ENCODE measurements at regions not wholly inside any gene's neighbourhood (a gene's known extent, or its start where the extent isn't known, plus 50 kb on each side); places are given as distances from the start of the nearest gene placed in this dataset.

DNA sequence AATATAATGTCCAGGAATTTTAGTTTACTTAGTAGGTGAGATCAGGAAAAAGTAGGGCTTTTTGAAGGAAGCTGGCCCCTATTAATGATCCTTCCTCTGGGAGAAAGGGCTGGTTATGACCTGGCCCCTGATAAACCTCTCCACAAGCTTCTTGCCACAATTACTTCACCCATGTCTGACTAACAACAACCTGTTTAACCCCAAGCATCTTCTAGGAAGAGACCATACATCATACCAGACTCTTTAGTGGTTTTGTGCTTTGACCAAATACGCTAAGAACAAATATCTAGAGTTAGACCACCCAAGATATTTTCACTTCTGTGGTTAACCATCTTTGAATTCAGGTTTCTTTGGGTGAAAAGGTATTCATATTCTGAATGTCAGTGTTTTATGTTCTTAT, 174.0 kb upstream of the SLC27A6 start:
- intact Hi-C loops (cut with micrococcal nuclease), result no loop called here
- no peaks in the 10 kb centered on the region for H3K36me3 Mint-ChIP-seq
- H3K27ac ChIP-seq (ENCODE audit: low read depth, low read length), result no peak overlapping the region
- POLR2A ChIA-PET (ENCODE audit: partially characterized antibody), result no interaction called here
- peaks cover 0 to 5% (median 0%) of the 10 kb centered on the region in 8 donors for H3K9me3 Mint-ChIP-seq
- H3K27me3 ChIP-seq (ENCODE audit: insufficient read depth, low read length), result no peaks in the 10 kb centered on the region
- no peak for DNase-seq
- CTCF ChIA-PET (ENCODE audit: partially characterized antibody), result no interaction called here
- no peaks in the 10 kb centered on the region for H3K9me3 ChIP-seq (ENCODE audit: control insufficient read depth in 1 of 2, low read length in 2 of 2)
- H3K27ac Mint-ChIP-seq, result no peak overlapping the region
- H3K27me3 Mint-ChIP-seq, result no peaks in the 10 kb centered on the region
- H3K4me1 ChIP-seq (ENCODE audit: insufficient read depth, low read length), result no peaks in the 10 kb centered on the region
- H3K4me3 Mint-ChIP-seq, result no peak overlapping the region
- no peak overlapping the region for H3K4me3 ChIP-seq (ENCODE audit: low read length in 2 of 2)
- H3K36me3 ChIP-seq (ENCODE audit: insufficient read depth, low read length), result no peaks in the 10 kb centered on the region
- H3K4me1 Mint-ChIP-seq, result no peaks in the 10 kb centered on the region

DNA sequence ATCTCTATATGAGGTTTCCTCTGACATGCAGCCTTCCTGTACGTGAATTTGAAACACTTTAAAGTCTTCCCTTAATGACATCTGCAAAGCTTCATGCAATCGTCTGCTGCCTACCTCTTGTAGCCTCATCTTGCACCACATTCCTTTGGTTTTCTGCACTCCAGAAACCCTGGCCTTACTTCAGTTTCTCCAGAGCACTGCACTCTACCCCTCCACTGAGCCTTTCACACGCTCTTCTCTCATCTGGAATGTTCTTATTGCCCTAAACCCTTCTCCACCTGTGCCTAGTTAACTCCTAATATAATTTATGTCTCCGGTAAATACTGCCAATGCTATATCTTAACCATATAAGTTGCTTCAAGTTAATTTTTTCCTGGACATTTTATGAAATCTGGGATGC, 168.8 kb upstream of the SLC27A6 start:
- Histone ChIP-seq H3K27me3 (ENCODE audit: insufficient read depth, low read length) (no peaks in the 10 kb centered on the region), H3K4me3 (ENCODE audit: low read length in 2 of 2) (no peak overlapping the region), H3K27ac (ENCODE audit: low read depth, low read length) (no peak overlapping the region), H3K36me3 (ENCODE audit: insufficient read depth, low read length) (no peaks in the 10 kb centered on the region), H3K9me3 (ENCODE audit: control insufficient read depth in 1 of 2, low read length in 2 of 2) (no peaks in the 10 kb centered on the region), H3K4me1 (ENCODE audit: insufficient read depth, low read length) (no peaks in the 10 kb centered on the region)
- Mint-ChIP-seq H3K4me3 (no peak overlapping the region), H3K36me3 (no peaks in the 10 kb centered on the region), H3K27me3 (no peaks in the 10 kb centered on the region), H3K27ac (no peak overlapping the region), H3K9me3 (peaks cover 0 to 9% (median 0%) of the 10 kb centered on the region in 8 donors), H3K4me1 (no peaks in the 10 kb centered on the region)
- DNase-seq, result no peak
- intact Hi-C loops (cut with micrococcal nuclease), result no loop called here
- ChIA-PET CTCF (ENCODE audit: partially characterized antibody) (no interaction called here), POLR2A (ENCODE audit: partially characterized antibody) (no interaction called here)

DNA sequence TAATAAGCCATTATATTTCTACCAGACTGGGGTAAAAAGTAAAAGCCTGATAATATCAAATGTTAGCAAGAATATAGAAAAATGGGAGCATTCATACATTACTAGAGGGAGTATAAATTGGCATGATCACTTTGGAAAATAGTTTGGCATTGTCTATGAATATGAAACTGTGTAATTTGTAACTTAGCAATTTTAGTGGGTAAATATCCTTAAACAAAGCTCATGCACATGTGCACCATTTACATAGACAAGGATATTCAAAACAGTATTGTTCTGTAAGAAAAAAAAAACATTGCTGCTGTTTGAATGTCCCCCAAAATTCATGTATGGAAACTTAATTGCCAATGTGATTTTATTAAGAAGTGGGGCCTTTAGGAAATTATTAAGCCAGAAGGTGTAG, 166.4 kb upstream of the SLC27A6 start:
- POLR2A ChIA-PET (ENCODE audit: partially characterized antibody), result no interaction called here
- H3K9me3 Mint-ChIP-seq, result peaks cover 0 to 9% (median 0%) of the 10 kb centered on the region in 8 donors
- no peaks in the 10 kb centered on the region for H3K9me3 ChIP-seq (ENCODE audit: control insufficient read depth in 1 of 2, low read length in 2 of 2)
- H3K27ac ChIP-seq (ENCODE audit: low read depth, low read length), result no peak overlapping the region
- intact Hi-C loops (cut with micrococcal nuclease), result no loop called here
- H3K4me3 ChIP-seq (ENCODE audit: low read length in 2 of 2), result no peak overlapping the region
- H3K36me3 ChIP-seq (ENCODE audit: insufficient read depth, low read length), result no peaks in the 10 kb centered on the region
- H3K27me3 ChIP-seq (ENCODE audit: insufficient read depth, low read length), result no peaks in the 10 kb centered on the region
- CTCF ChIA-PET (ENCODE audit: partially characterized antibody), result no interaction called here
- H3K4me1 ChIP-seq (ENCODE audit: insufficient read depth, low read length), result no peaks in the 10 kb centered on the region
- H3K27me3 Mint-ChIP-seq, result no peaks in the 10 kb centered on the region
- no peak overlapping the region for H3K4me3 Mint-ChIP-seq
- H3K27ac Mint-ChIP-seq, result no peak overlapping the region
- H3K4me1 Mint-ChIP-seq, result no peaks in the 10 kb centered on the region
- no peak for DNase-seq
- H3K36me3 Mint-ChIP-seq, result no peaks in the 10 kb centered on the region

DNA sequence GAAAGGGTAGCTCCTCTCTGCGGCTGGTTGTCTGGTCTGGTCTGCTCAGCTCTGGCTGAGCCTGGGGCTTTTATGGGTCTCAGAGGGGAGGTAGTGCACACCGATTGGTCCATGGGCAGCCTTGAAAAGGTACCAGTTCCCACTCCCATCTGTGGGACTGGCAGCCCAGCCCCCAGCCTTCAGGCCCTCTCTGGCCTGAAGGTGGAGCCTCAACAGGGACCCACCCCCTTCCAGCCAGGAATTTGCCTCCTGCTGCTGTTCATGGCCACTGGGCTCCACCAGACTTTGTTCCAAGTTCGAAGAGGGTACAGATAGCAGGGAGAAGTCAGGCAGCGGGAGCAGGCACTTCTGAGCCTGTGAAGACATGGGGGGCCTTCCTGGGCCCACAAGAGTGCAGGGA, 165.3 kb upstream of the SLC27A6 start:
- H3K27ac Mint-ChIP-seq, result no peak overlapping the region
- POLR2A ChIA-PET (ENCODE audit: partially characterized antibody), result no interaction called here

DNA sequence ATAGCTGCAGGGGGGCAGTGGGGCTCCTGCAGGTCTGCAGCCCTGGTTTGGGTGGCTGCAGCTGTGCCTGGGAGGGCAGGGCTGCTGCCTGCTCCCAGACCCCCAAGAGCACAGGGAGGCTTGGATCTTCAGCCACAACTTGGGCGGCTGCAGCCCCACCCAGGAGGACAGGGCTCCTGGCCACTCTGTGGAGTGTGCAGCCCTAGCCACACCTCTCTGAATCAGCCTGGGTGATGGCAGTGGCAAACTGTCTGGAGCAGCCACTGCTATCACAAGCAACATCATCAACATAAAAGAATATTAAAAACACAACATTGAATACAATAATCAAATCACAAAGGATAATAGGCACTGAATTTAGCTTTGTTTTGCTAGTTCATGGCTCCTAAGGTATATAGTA, 164.9 kb upstream of the SLC27A6 start:
- DNase-seq, result no peak
- ChIA-PET POLR2A (ENCODE audit: partially characterized antibody) (no interaction called here), CTCF (ENCODE audit: partially characterized antibody) (no interaction called here)
- H3K27ac ChIP-seq (ENCODE audit: low read depth, low read length), result no peak overlapping the region
- H3K9me3 Mint-ChIP-seq, result peaks cover 0 to 6% (median 0%) of the 10 kb centered on the region in 8 donors
- H3K36me3 ChIP-seq (ENCODE audit: insufficient read depth, low read length), result no peaks in the 10 kb centered on the region
- H3K4me1 Mint-ChIP-seq, result no peaks in the 10 kb centered on the region
- no peaks in the 10 kb centered on the region for H3K9me3 ChIP-seq (ENCODE audit: control insufficient read depth in 1 of 2, low read length in 2 of 2)
- no peak overlapping the region for H3K4me3 Mint-ChIP-seq
- intact Hi-C loops (cut with micrococcal nuclease), result no loop called here
- H3K27me3 Mint-ChIP-seq, result no peaks in the 10 kb centered on the region
- H3K4me3 ChIP-seq (ENCODE audit: low read length in 2 of 2), result no peak overlapping the region
- H3K27me3 ChIP-seq (ENCODE audit: insufficient read depth, low read length), result no peaks in the 10 kb centered on the region
- H3K4me1 ChIP-seq (ENCODE audit: insufficient read depth, low read length), result no peaks in the 10 kb centered on the region
- no peak overlapping the region for H3K27ac Mint-ChIP-seq
- no peaks in the 10 kb centered on the region for H3K36me3 Mint-ChIP-seq

More for the DNA sequence above, 165.3 kb upstream of the SLC27A6 start:
- Mint-ChIP-seq H3K36me3 (no peaks in the 10 kb centered on the region), H3K27me3 (no peaks in the 10 kb centered on the region), H3K9me3 (peaks cover 0 to 6% (median 0%) of the 10 kb centered on the region in 8 donors), H3K4me1 (no peaks in the 10 kb centered on the region), H3K4me3 (no peak overlapping the region)
- no peaks in the 10 kb centered on the region for H3K27me3 ChIP-seq (ENCODE audit: insufficient read depth, low read length)
- H3K9me3 ChIP-seq (ENCODE audit: control insufficient read depth in 1 of 2, low read length in 2 of 2), result no peaks in the 10 kb centered on the region
- DNase-seq, result no peak
- H3K27ac ChIP-seq (ENCODE audit: low read depth, low read length), result no peak overlapping the region
- no peak overlapping the region for H3K4me3 ChIP-seq (ENCODE audit: low read length in 2 of 2)
- CTCF ChIA-PET (ENCODE audit: partially characterized antibody), result no interaction called here
- H3K36me3 ChIP-seq (ENCODE audit: insufficient read depth, low read length), result no peaks in the 10 kb centered on the region
- intact Hi-C loops (cut with micrococcal nuclease), result no loop called here
- no peaks in the 10 kb centered on the region for H3K4me1 ChIP-seq (ENCODE audit: insufficient read depth, low read length)

DNA sequence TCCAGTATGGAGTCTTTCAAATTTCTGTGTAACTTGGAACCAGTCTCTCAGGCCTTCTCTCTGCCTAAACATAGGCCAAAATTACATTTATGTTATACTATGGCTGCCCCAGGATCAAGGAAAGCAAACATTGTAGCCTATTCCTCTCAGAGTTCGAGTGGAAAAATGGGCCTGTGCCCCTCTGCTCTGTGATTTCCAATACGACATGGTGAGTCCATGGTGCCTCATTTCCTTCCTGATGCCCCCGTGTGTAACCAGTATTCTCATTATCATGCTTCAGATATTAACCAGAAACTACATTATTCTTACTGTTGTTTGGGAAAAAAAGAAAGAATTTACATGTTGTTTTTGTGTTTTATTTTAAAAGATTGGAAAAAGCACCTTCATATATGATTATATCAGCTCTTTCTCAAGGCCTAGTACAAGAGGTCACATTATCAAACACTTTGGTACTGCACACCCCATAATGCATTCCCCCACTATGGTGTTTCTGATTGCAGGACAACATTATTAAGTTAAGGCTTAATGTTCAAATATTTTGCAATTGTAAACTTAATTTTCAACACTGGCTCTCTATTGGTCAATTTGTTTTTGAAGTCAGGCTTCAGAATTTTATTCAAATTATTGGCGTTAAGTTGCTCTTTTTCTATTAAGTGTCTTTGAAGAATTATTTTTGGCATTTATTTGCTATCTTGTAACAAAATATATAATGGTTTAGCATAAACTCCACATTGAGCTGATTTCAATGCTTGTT, 151.8 kb upstream of the SLC27A6 start:
- POLR2A ChIA-PET (ENCODE audit: partially characterized antibody), result no interaction called here
- peaks cover 0 to 13% (median 5%) of the 10 kb centered on the region in 8 donors for H3K9me3 Mint-ChIP-seq

DNA sequence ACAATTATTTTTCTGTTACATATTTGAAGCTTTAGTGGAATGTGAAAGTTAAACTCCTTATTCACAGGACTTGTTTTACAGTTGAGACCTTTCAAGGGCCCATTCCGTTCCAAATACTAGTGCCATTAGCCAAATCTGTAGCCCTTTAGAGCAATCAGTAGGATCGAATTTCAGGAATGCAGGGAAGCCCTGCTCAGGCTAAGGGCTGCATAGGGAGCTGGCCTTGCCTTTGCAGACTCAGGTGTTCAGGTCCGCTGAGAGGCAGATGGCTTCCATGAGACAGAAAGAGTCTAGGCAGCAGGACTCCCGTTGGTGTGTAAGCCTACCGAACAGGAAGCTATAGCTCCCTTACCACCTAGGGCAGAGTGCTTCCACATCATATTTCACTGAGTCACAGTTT, 150.1 kb upstream of the SLC27A6 start:
- Mint-ChIP-seq H3K4me3 (no peak overlapping the region), H3K27me3 (peaks cover 0 to 2% of the 10 kb centered on the region in 2 donors), H3K27ac (no peak overlapping the region), H3K9me3 (peaks cover 0 to 4% (median 2%) of the 10 kb centered on the region in 8 donors), H3K4me1 (no peaks in the 10 kb centered on the region), H3K36me3 (no peaks in the 10 kb centered on the region)
- Histone ChIP-seq H3K4me1 (ENCODE audit: insufficient read depth, low read length) (no peaks in the 10 kb centered on the region), H3K9me3 (ENCODE audit: control insufficient read depth in 1 of 2, low read length in 2 of 2) (no peaks in the 10 kb centered on the region), H3K4me3 (ENCODE audit: low read length in 2 of 2) (no peak overlapping the region), H3K36me3 (ENCODE audit: insufficient read depth, low read length) (no peaks in the 10 kb centered on the region), H3K27ac (ENCODE audit: low read depth, low read length) (no peak overlapping the region), H3K27me3 (ENCODE audit: insufficient read depth, low read length) (no peaks in the 10 kb centered on the region)
- intact Hi-C loops (cut with micrococcal nuclease), result no loop called here
- POLR2A ChIA-PET (ENCODE audit: partially characterized antibody), result no interaction called here
- CTCF ChIA-PET (ENCODE audit: partially characterized antibody), result no interaction called here
- DNase-seq, result no peak

More for the DNA sequence above, 151.8 kb upstream of the SLC27A6 start:
- Histone ChIP-seq H3K4me1 (ENCODE audit: insufficient read depth, low read length) (no peaks in the 10 kb centered on the region), H3K4me3 (ENCODE audit: low read length in 2 of 2) (no peak overlapping the region), H3K36me3 (ENCODE audit: insufficient read depth, low read length) (no peaks in the 10 kb centered on the region), H3K27ac (ENCODE audit: low read depth, low read length) (no peak overlapping the region), H3K9me3 (ENCODE audit: control insufficient read depth in 1 of 2, low read length in 2 of 2) (no peaks in the 10 kb centered on the region), H3K27me3 (ENCODE audit: insufficient read depth, low read length) (no peaks in the 10 kb centered on the region)
- Mint-ChIP-seq H3K36me3 (no peaks in the 10 kb centered on the region), H3K27me3 (peaks cover 0 to 2% of the 10 kb centered on the region in 2 donors), H3K27ac (no peak overlapping the region), H3K4me3 (no peak overlapping the region), H3K4me1 (no peaks in the 10 kb centered on the region)
- intact Hi-C loops (cut with micrococcal nuclease), result no loop called here
- DNase-seq, result no peak
- CTCF ChIA-PET (ENCODE audit: partially characterized antibody), result no interaction called here

DNA sequence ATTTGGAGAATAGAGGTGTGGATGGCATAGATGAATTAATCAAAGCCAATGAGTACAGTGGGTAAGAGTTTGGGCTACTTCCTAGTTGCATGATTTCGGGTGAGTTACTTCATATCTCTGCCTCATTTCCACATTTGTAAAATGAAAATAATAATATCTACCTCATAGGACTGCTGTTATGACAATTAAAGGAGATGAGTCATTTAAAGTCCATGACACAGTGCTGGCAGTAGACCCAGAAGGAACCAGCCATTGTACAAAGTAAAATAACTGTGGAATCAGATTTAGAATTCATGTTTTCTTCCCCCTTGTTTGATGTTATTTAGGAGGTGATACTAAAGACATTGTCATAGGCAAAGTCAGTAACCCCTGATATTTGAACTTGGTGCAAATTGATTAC, 139.5 kb upstream of the SLC27A6 start:
- Mint-ChIP-seq H3K27ac (no peak overlapping the region), H3K27me3 (peaks cover 0 to 1% of the 10 kb centered on the region in 2 donors), H3K36me3 (no peaks in the 10 kb centered on the region), H3K4me3 (no peak overlapping the region), H3K4me1 (no peaks in the 10 kb centered on the region), H3K9me3 (peaks cover 0 to 10% (median 0%) of the 10 kb centered on the region in 8 donors)
- intact Hi-C loops (cut with micrococcal nuclease), result no loop called here
- no peaks in the 10 kb centered on the region for H3K36me3 ChIP-seq (ENCODE audit: insufficient read depth, low read length)
- no peak overlapping the region for H3K4me3 ChIP-seq (ENCODE audit: low read length in 2 of 2)
- no peaks in the 10 kb centered on the region for H3K27me3 ChIP-seq (ENCODE audit: insufficient read depth, low read length)
- DNase-seq, result no peak
- no peak overlapping the region for H3K27ac ChIP-seq (ENCODE audit: low read depth, low read length)
- POLR2A ChIA-PET (ENCODE audit: partially characterized antibody), result no interaction called here
- no peaks in the 10 kb centered on the region for H3K4me1 ChIP-seq (ENCODE audit: insufficient read depth, low read length)
- no peaks in the 10 kb centered on the region for H3K9me3 ChIP-seq (ENCODE audit: control insufficient read depth in 1 of 2, low read length in 2 of 2)
- CTCF ChIA-PET (ENCODE audit: partially characterized antibody), result no interaction called here
